SH-SY5Y (cell line): ENCODE measurements at regions not wholly inside any gene's neighbourhood (a gene's known extent, or its start where the extent isn't known, plus 50 kb on each side); places are given as distances from the start of the nearest gene placed in this dataset.

Experiments used
- GATA2 ChIP-seq: IDR thresholded peaks from 2 replicates; pipeline ENCODE4 v1.6.1; 2011; ENCODE audit warnings: mild to moderate bottlenecking, low read depth, low read length
- GATA3 ChIP-seq: IDR thresholded peaks from 2 replicates; pipeline ENCODE4 v1.6.1; 2011; ENCODE audit warnings: low read depth, mild to moderate bottlenecking, low read length, moderate library complexity

GRCh38 chr14:37903343-37904191 is 304.1 kb upstream of the SSTR1 start:
- no peak for TF ChIP-seq GATA3
- no peak for TF ChIP-seq GATA2

- TF ChIP-seq GATA2 (no peak), GATA3 (no peak)
These were observed 283.1 kb upstream of the SSTR1 start for GRCh38 chr14:37924622-37925021.

DNA sequence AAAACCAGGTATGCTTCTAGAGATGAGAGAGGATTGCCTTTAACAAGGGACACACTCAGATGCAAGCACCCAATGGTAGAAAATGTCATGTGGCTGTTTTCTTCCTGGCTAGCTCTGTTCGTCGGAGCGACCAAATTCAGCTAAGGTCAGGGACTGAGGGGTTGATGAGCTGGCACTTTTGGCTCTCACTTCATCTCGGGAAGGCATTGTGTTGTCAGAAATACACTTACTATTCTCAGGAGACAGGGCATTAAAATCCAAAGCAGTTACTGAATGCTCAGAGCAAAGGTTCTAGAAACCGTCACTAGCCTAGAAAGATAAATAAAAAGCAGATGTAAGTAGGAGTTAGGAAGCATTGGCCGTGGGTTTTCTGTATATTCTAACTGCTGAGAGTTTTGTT is 275.7 kb upstream of the SSTR1 start:
- TF ChIP-seq GATA2 (no peak), GATA3 (no peak)

GRCh38 chr14:37932481-37932880 is 275.2 kb upstream of the SSTR1 start:
- TF ChIP-seq GATA3, result no peak
- TF ChIP-seq GATA2, result no peak

GRCh38 chr14:37936971-37937370 is 270.7 kb upstream of the SSTR1 start:
- no peak for TF ChIP-seq GATA2
- no peak for TF ChIP-seq GATA3

DNA sequence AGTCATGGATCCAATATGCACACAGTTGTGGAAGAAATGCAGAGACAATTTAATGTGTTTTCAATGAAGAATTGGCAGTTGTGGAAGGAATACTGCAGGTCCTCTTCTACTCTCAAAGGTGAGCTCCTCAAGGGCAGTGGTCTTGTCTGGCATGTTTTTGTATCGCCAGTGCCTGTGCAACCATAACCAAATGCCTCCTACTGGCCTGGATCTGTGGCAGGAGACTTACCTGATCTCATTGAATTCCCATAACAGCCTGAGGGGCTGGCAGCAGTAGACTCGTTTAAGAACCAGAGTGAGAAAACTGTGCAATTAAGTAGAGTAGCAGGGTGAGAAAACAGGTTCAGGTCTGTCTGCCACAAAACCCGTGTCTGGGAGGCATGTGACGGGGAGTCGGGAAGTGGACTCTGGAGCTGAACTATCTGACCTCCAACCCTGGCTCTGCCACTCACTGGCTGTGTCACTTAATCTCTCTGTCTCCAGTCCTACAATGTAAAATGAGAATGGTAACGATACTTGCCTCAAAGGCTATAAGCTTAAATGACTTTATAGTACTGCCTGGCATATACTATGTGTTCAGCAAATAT is 268.2 kb upstream of the SSTR1 start:
- no peak for TF ChIP-seq GATA3

DNA sequence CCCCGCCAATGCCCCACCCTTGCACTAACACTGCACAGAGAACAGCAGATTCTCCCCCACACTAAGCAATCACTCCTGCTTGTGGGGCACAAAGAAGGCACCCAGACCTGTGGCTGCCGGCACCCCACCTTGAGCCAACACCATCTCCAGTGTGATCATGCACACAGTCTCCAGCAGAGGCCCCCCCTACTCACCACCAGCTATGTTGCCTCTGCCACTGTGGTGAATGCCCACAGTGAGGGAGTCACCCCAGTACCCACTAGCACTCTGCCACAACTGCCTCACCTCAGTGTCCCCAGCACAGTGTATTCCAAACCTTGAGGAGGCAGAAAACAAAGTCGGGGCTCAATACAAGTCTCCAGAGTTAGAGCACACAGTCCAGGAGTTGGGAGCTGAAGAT is 261.7 kb upstream of the SSTR1 start:
- TF ChIP-seq GATA3, result no peak
- TF ChIP-seq GATA2, result no peak

- TF ChIP-seq GATA3, result no peak
- TF ChIP-seq GATA2, result no peak
These were observed 260.9 kb upstream of the SSTR1 start for GRCh38 chr14:37946819-37947218.

- TF ChIP-seq GATA2 (no peak), GATA3 (no peak)
These were observed 259.4 kb upstream of the SSTR1 start for GRCh38 chr14:37948266-37948665.

DNA sequence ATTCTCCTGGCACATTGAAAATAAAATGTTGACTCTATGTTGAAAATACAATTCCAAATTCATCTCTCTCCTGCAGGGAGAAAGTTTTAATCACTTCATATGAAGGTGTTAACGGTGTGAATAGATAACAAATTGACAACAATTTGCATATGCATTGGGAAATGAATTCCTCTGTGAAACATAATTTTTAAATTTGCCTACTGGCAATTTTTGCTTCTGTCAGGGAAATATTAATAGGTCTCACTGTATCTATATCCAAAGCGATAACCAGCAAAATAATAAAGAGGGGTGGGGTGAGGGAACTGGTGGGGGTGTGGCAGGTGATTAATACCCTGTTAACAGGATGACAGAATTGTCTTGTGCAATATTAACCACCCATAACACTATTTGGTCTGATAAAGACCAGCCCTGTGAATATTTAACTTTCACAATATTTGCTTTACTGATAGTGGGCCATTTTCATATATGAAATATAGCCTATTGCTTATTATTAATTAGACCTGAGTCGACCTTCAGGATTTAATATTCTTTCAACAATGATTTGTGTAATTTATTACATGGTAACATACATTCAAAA is 239.0 kb upstream of the SSTR1 start:
- no peak for TF ChIP-seq GATA3
- TF ChIP-seq GATA2, result no peak

DNA sequence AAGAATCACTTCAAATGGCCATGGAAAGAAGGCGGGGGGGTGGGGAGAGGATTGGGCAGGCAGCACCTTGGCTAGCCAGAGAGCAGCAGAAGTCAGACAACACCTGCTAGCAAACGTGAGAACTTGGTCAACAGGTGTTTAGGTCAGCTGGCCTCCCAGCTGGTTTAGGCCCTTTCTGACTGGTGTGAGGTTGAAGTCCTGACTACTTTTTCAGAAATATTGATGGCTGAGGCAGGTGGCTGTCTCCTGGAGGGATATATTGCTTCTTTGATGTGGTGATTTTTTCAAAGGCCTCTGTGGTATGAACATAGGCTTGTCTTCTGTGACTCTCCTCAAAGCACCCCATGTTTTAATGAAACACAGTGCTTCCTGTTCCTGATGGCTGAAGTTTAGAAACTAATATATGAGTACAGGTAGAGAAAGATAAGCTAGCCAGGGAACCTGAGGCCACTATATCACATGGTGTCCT is 238.2 kb upstream of the SSTR1 start:
- TF ChIP-seq GATA3 (no peak), GATA2 (no peak)

- TF ChIP-seq GATA2 (no peak), GATA3 (no peak)
These were observed 237.0 kb upstream of the SSTR1 start for GRCh38 chr14:37970696-37971095.

- TF ChIP-seq GATA2, result no peak
- no peak for TF ChIP-seq GATA3
These were observed 234.5 kb upstream of the SSTR1 start for GRCh38 chr14:37972941-37973887.

- TF ChIP-seq GATA2, result no peak
- no peak for TF ChIP-seq GATA3
These were observed 233.3 kb upstream of the SSTR1 start for GRCh38 chr14:37974421-37974820.
